ENCODE measurements at regions not wholly inside any gene's neighbourhood (a gene's known extent, or its start where the extent isn't known, plus 50 kb on each side); places are given as distances from the start of the nearest gene placed in this dataset.

- Histone ChIP-seq H3K27ac (no peak overlapping the region), H3K36me3 (no peaks in the 10 kb centered on the region), H3K9me3 (no peaks in the 10 kb centered on the region), H3K4me3 (no peak overlapping the region), H3K4me1 (no peaks in the 10 kb centered on the region), H3K27me3 (no peaks in the 10 kb centered on the region)
- DNase-seq = no peak
- 74 to 90% methylated on average over 4 of the region's 4 CpGs for WGBS, 2 donors (ENCODE audit: low coverage in 1 of 2)
- TF ChIP-seq POLR2A (IDR thresholded peaks at IDR 0.05) (no peak), EP300 (IDR thresholded peaks at IDR 0.05; ENCODE audit: low read depth) (no peak), POLR2AphosphoS5 (IDR thresholded peaks at IDR 0.05) (no peak), CTCF (IDR thresholded peaks at IDR 0.05) (no peak)
- intact Hi-C loops (cut with DNase I; ENCODE audit: low total_unique reads) = no loop called here
- in situ Hi-C loops (cut with MboI; ENCODE audit: low pct_ligation_motif_present in 1 of 4, low pct_unique_long_range_greater_than_20kb in 1 of 4, low sequenced_read_pairs in 3 of 4) = no loop called here
These were observed 169.5 kb downstream of the S1PR1 start for GRCh38 chr1:101406271-101406670.

- Histone ChIP-seq H3K27ac (no peak overlapping the region), H3K4me3 (no peak overlapping the region), H3K27me3 (no peaks in the 10 kb centered on the region), H3K4me1 (no peaks in the 10 kb centered on the region), H3K9me3 (no peaks in the 10 kb centered on the region), H3K36me3 (no peaks in the 10 kb centered on the region)
- in situ Hi-C loops (cut with MboI; ENCODE audit: low pct_ligation_motif_present in 1 of 4, low pct_unique_long_range_greater_than_20kb in 1 of 4, low sequenced_read_pairs in 3 of 4) (no loop called here), intact Hi-C loops (cut with DNase I; ENCODE audit: low total_unique reads) (no loop called here)
- TF ChIP-seq POLR2AphosphoS5 (IDR thresholded peaks at IDR 0.05) = no peak
- no peak for TF ChIP-seq CTCF (IDR thresholded peaks at IDR 0.05)
- no peak for TF ChIP-seq EP300 (IDR thresholded peaks at IDR 0.05; ENCODE audit: low read depth)
- no peak for TF ChIP-seq POLR2A (IDR thresholded peaks at IDR 0.05)
- 84 to 85% methylated on average over 1 of the region's 1 CpG for WGBS, 2 donors (ENCODE audit: low coverage in 1 of 2)
- DNase-seq = no peak
These were observed 169.9 kb downstream of the S1PR1 start for GRCh38 chr1:101406681-101407080.

GRCh38 chr1:101407505-101408211 is 170.8 kb downstream of the S1PR1 start:
- no peaks in the 10 kb centered on the region for H3K36me3 ChIP-seq
- 41 to 50% methylated on average over 2 of the region's 2 CpGs for WGBS, 2 donors (ENCODE audit: low coverage in 1 of 2)
- intact Hi-C loops (cut with DNase I; ENCODE audit: low total_unique reads) = no loop called here
- no peaks in the 10 kb centered on the region for H3K27me3 ChIP-seq
- H3K27ac ChIP-seq = no peak overlapping the region
- TF ChIP-seq POLR2A (IDR thresholded peaks at IDR 0.05) (no peak), POLR2AphosphoS5 (IDR thresholded peaks at IDR 0.05) (no peak), EP300 (IDR thresholded peaks at IDR 0.05; ENCODE audit: low read depth) (no peak), CTCF (IDR thresholded peaks at IDR 0.05) (no peak)
- H3K4me1 ChIP-seq = no peaks in the 10 kb centered on the region
- no peaks in the 10 kb centered on the region for H3K9me3 ChIP-seq
- no peak for DNase-seq
- H3K4me3 ChIP-seq = no peak overlapping the region
- in situ Hi-C loops (cut with MboI; ENCODE audit: low pct_ligation_motif_present in 1 of 4, low pct_unique_long_range_greater_than_20kb in 1 of 4, low sequenced_read_pairs in 3 of 4) = no loop called here

- intact Hi-C loops (cut with DNase I; ENCODE audit: low total_unique reads) (no loop called here), in situ Hi-C loops (cut with MboI; ENCODE audit: low pct_ligation_motif_present in 1 of 4, low pct_unique_long_range_greater_than_20kb in 1 of 4, low sequenced_read_pairs in 3 of 4) (no loop called here)
- Histone ChIP-seq H3K36me3 (no peaks in the 10 kb centered on the region), H3K4me3 (no peak overlapping the region), H3K9me3 (no peaks in the 10 kb centered on the region), H3K27me3 (no peaks in the 10 kb centered on the region), H3K4me1 (no peaks in the 10 kb centered on the region), H3K27ac (no peak overlapping the region)
- no peak for DNase-seq
- no peak for TF ChIP-seq EP300 (IDR thresholded peaks at IDR 0.05; ENCODE audit: low read depth)
- no peak for TF ChIP-seq POLR2A (IDR thresholded peaks at IDR 0.05)
- TF ChIP-seq POLR2AphosphoS5 (IDR thresholded peaks at IDR 0.05) = no peak
- TF ChIP-seq CTCF (IDR thresholded peaks at IDR 0.05) = no peak
- WGBS, 2 donors (ENCODE audit: low coverage in 1 of 2) = 91 to 95% methylated on average over 1 of the region's 1 CpG
These were observed 171.6 kb downstream of the S1PR1 start for GRCh38 chr1:101408212-101409042.
